Neural progenitor cell (in vitro differentiated cells): ENCODE measurements at regions not wholly inside any gene's neighbourhood (a gene's known extent, or its start where the extent isn't known, plus 50 kb on each side); places are given as distances from the start of the nearest gene placed in this dataset.

Experiments used
- DNase-seq: peaks from one replicate; pipeline ENCODE4 v3.0.0-alpha.2; 2016; ENCODE audit warnings: low spot score
- H2AFZ ChIP-seq: fragments of 200-600 bp; sonication (generic); replicated peaks from 2 replicates; pipeline ENCODE4 v1.6.1; 2016; ENCODE audit warnings: antibody characterized with exemption
- H3F3A ChIP-seq: fragments of 200-600 bp; sonication (generic); 2 replicates; pipeline ENCODE4 v1.6.1; 2016; ENCODE audit warnings: antibody characterized with exemption, low read depth
- H3K27ac ChIP-seq: fragments of 200-600 bp; sonication (generic); 2 replicates; pipeline ENCODE4 v1.5.1; 2016; ENCODE audit warnings: mild to moderate bottlenecking
- H3K27me3 ChIP-seq: fragments of 200-600 bp; sonication (generic); 2 replicates; pipeline ENCODE4 v1.6.1; 2016; ENCODE audit warnings: mild to moderate bottlenecking, moderate library complexity
- H3K36me3 ChIP-seq: fragments of 200-600 bp; sonication (generic); 2 replicates; pipeline ENCODE4 v1.5.1; 2016
- H3K4me1 ChIP-seq: fragments of 200-600 bp; sonication (generic); 2 replicates; pipeline ENCODE4 v1.6.1; 2016; ENCODE audit warnings: mixed run types
- H3K4me2 ChIP-seq: fragments of 200-600 bp; sonication (generic); 2 replicates; pipeline ENCODE4 v1.6.1; 2016
- H3K4me3 ChIP-seq: fragments of 200-600 bp; sonication (generic); 2 replicates; pipeline ENCODE4 v1.5.1; 2016
- H3K79me2 ChIP-seq: fragments of 200-600 bp; sonication (generic); 2 replicates; pipeline ENCODE4 v1.6.1; 2016; ENCODE audit warnings: low read depth
- H3K9ac ChIP-seq: fragments of 200-600 bp; sonication (generic); 2 replicates; pipeline ENCODE4 v1.6.1; 2016
- H3K9me3 ChIP-seq: fragments of 200-600 bp; sonication (generic); 2 replicates; pipeline ENCODE4 v1.5.1; 2016; ENCODE audit warnings: low read depth
- H4K20me1 ChIP-seq: fragments of 200-600 bp; sonication (generic); 2 replicates; pipeline ENCODE4 v1.6.1; 2016; ENCODE audit warnings: low read depth
- H3K27ac Mint-ChIP-seq: 3 replicates; pipeline ENCODE4 v1.8.0; 2021; ENCODE audit warnings: mixed read lengths
- H3K27me3 Mint-ChIP-seq: 2 replicates; pipeline ENCODE4 v1.8.0; 2022; ENCODE audit warnings: low read depth, mild to moderate bottlenecking, inconsistent platforms, moderate library complexity, mixed read lengths; ENCODE audit not compliant: insufficient read depth
- H3K36me3 Mint-ChIP-seq: 3 replicates; pipeline ENCODE4 v1.8.0; 2021; ENCODE audit warnings: mixed read lengths
- H3K4me1 Mint-ChIP-seq: 3 replicates; pipeline ENCODE4 v1.8.0; 2021; ENCODE audit warnings: mixed read lengths
- H3K4me3 Mint-ChIP-seq: 3 replicates; pipeline ENCODE4 v1.8.0; 2021; ENCODE audit warnings: mild to moderate bottlenecking, moderate library complexity, mixed read lengths
- H3K9me3 Mint-ChIP-seq: 3 replicates; pipeline ENCODE4 v1.8.0; 2020; ENCODE audit warnings: mixed read lengths
- EZH2 ChIP-seq: fragments of 200-600 bp; sonication (generic); IDR thresholded peaks from 2 replicates; pipeline ENCODE4 v1.6.1; 2017; ENCODE audit warnings: antibody characterized with exemption, mild to moderate bottlenecking, moderate library complexity
- EZH2phosphoT487 ChIP-seq: fragments of 200-600 bp; sonication (generic); IDR thresholded peaks from 2 replicates; pipeline ENCODE4 v1.6.1; 2017; ENCODE audit warnings: antibody characterized with exemption
- TF ChIP-seq, protein P1 (sequence below): fragments of 200-600 bp; sonication (generic); IDR thresholded peaks from 2 replicates; pipeline ENCODE4 v1.5.1; 2017; ENCODE audit warnings: antibody characterized with exemption, mild to moderate bottlenecking

GRCh38 chr14:32027255-32027939 lies 49.7 kb upstream of the ARHGAP5 start:
- no peak for DNase-seq
- no peak overlapping the region for H3K9ac ChIP-seq
- H3K27me3 Mint-ChIP-seq = peaks cover 9% of the 10 kb centered on the region
- no peaks in the 10 kb centered on the region for H3K9me3 Mint-ChIP-seq
- no peaks in the 10 kb centered on the region for H4K20me1 ChIP-seq
- no peak overlapping the region for H3K27ac ChIP-seq
- H3K4me1 ChIP-seq = peaks cover 3% of the 10 kb centered on the region
- no peaks in the 10 kb centered on the region for H3K36me3 Mint-ChIP-seq
- no peaks in the 10 kb centered on the region for H3K36me3 ChIP-seq
- H3K4me2 ChIP-seq = no peak overlapping the region
- TF ChIP-seq, protein P1, sequence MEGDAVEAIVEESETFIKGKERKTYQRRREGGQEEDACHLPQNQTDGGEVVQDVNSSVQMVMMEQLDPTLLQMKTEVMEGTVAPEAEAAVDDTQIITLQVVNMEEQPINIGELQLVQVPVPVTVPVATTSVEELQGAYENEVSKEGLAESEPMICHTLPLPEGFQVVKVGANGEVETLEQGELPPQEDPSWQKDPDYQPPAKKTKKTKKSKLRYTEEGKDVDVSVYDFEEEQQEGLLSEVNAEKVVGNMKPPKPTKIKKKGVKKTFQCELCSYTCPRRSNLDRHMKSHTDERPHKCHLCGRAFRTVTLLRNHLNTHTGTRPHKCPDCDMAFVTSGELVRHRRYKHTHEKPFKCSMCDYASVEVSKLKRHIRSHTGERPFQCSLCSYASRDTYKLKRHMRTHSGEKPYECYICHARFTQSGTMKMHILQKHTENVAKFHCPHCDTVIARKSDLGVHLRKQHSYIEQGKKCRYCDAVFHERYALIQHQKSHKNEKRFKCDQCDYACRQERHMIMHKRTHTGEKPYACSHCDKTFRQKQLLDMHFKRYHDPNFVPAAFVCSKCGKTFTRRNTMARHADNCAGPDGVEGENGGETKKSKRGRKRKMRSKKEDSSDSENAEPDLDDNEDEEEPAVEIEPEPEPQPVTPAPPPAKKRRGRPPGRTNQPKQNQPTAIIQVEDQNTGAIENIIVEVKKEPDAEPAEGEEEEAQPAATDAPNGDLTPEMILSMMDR = no peak
- no peak for TF ChIP-seq EZH2phosphoT487
- no peak for TF ChIP-seq EZH2
- no peak overlapping the region for H3K27ac Mint-ChIP-seq
- H3K4me3 Mint-ChIP-seq = no peak overlapping the region
- H3K4me1 Mint-ChIP-seq = no peaks in the 10 kb centered on the region
- H3K79me2 ChIP-seq = no peaks in the 10 kb centered on the region
- H3K4me3 ChIP-seq = no peak overlapping the region
- H2AFZ ChIP-seq = no peak overlapping the region
- no peaks in the 10 kb centered on the region for H3F3A ChIP-seq
- no peaks in the 10 kb centered on the region for H3K9me3 ChIP-seq
- no peaks in the 10 kb centered on the region for H3K27me3 ChIP-seq
